ES-I3 (cell line): ENCODE measurements at regions not wholly inside any gene's neighbourhood (a gene's known extent, or its start where the extent isn't known, plus 50 kb on each side); places are given as distances from the start of the nearest gene placed in this dataset.
"Not testable (repeated sequence)": the region's sequence is repeated elsewhere in the genome, so short reads cannot be mapped to it uniquely, and the experiment has no call there.

Experiments
- H3K36me3 ChIP-seq: 2 replicates; pipeline ENCODE4 v1.6.1; 2013; ENCODE audit warnings: mild to moderate bottlenecking, low read length, control low read depth, moderate library complexity; ENCODE audit not compliant: insufficient read depth
- H3K4me1 ChIP-seq: 2 replicates; pipeline ENCODE4 v1.6.1; 2013; ENCODE audit warnings: mild to moderate bottlenecking, control low read depth, low read length; ENCODE audit not compliant: insufficient read depth
- H3K9ac ChIP-seq: 2 replicates; pipeline ENCODE4 v1.6.1; 2013; ENCODE audit warnings: low read depth, mild to moderate bottlenecking, low read length, moderate library complexity
- H3K9me3 ChIP-seq: 2 replicates; pipeline ENCODE4 v1.6.1; 2013; ENCODE audit warnings: mild to moderate bottlenecking, low read length, moderate library complexity; ENCODE audit not compliant: control insufficient read depth, insufficient read depth

- Histone ChIP-seq H3K36me3 (no peaks in the 10 kb centered on the region), H3K4me1 (peaks cover 5% of the 10 kb centered on the region; the same call in 1 of the 2 replicates), H3K9ac (no peak overlapping the region), H3K9me3 (no peaks in the 10 kb centered on the region)
Observed at GRCh38 chr5:91938441-91938840, 555.3 kb upstream of the ARRDC3 start.

GRCh38 chr5:91937121-91937520 is 554.0 kb upstream of the ARRDC3 start:
- Histone ChIP-seq H3K4me1 (peaks cover 5% of the 10 kb centered on the region; the same call in 1 of the 2 replicates), H3K9me3 (no peaks in the 10 kb centered on the region), H3K9ac (no peak overlapping the region), H3K36me3 (no peaks in the 10 kb centered on the region)

GRCh38 chr5:91929522-91929817 is 546.4 kb upstream of the ARRDC3 start:
- H3K9me3 ChIP-seq = no peaks in the 10 kb centered on the region
- peaks cover 9% of the 10 kb centered on the region; the same call in 1 of the 2 replicates for H3K4me1 ChIP-seq
- H3K36me3 ChIP-seq = no peaks in the 10 kb centered on the region
- H3K9ac ChIP-seq = no peak overlapping the region

- peaks cover 9% of the 10 kb centered on the region; the same call in 1 of the 2 replicates for H3K4me1 ChIP-seq
- H3K36me3 ChIP-seq = no peaks in the 10 kb centered on the region
- no peak overlapping the region for H3K9ac ChIP-seq
- no peaks in the 10 kb centered on the region for H3K9me3 ChIP-seq
Observed at GRCh38 chr5:91928754-91929521, 545.8 kb upstream of the ARRDC3 start.

- Histone ChIP-seq H3K4me1 (peaks cover 9% of the 10 kb centered on the region; the same call in 1 of the 2 replicates), H3K9ac (no peak overlapping the region), H3K9me3 (no peaks in the 10 kb centered on the region), H3K36me3 (no peaks in the 10 kb centered on the region)
Observed at GRCh38 chr5:91927439-91927838, 544.3 kb upstream of the ARRDC3 start.

GRCh38 chr5:91925249-91925648 is 542.1 kb upstream of the ARRDC3 start:
- peaks cover 9% of the 10 kb centered on the region; the same call in 1 of the 2 replicates for H3K4me1 ChIP-seq
- H3K36me3 ChIP-seq = no peaks in the 10 kb centered on the region
- H3K9ac ChIP-seq = no peak overlapping the region
- H3K9me3 ChIP-seq = no peaks in the 10 kb centered on the region

- H3K4me1 ChIP-seq, H3K36me3 ChIP-seq, H3K9ac ChIP-seq, H3K9me3 ChIP-seq: not testable (repeated sequence)
Observed at GRCh38 chr5:91917037-91917814, 534.1 kb upstream of the ARRDC3 start.

GRCh38 chr5:91910655-91911054 is 527.5 kb upstream of the ARRDC3 start:
- Histone ChIP-seq H3K36me3 (no peaks in the 10 kb centered on the region), H3K4me1 (no peaks in the 10 kb centered on the region), H3K9me3 (no peaks in the 10 kb centered on the region), H3K9ac (no peak overlapping the region)

- no peaks in the 10 kb centered on the region for H3K9me3 ChIP-seq
Observed at GRCh38 chr5:91910247-91910646, 527.1 kb upstream of the ARRDC3 start.

GRCh38 chr5:91906494-91906893 is 523.4 kb upstream of the ARRDC3 start:
- no peaks in the 10 kb centered on the region for H3K9me3 ChIP-seq
- no peaks in the 10 kb centered on the region for H3K36me3 ChIP-seq
- no peak overlapping the region for H3K9ac ChIP-seq
- no peaks in the 10 kb centered on the region for H3K4me1 ChIP-seq

More at GRCh38 chr5:91910247-91910646, 527.1 kb upstream of the ARRDC3 start:
- Histone ChIP-seq H3K9ac (no peak overlapping the region), H3K4me1 (no peaks in the 10 kb centered on the region), H3K36me3 (no peaks in the 10 kb centered on the region)

GRCh38 chr5:91906027-91906426 is 522.9 kb upstream of the ARRDC3 start:
- Histone ChIP-seq H3K9me3 (no peaks in the 10 kb centered on the region), H3K4me1 (no peaks in the 10 kb centered on the region), H3K9ac (no peak overlapping the region), H3K36me3 (no peaks in the 10 kb centered on the region)

GRCh38 chr5:91898898-91899297 is 515.8 kb upstream of the ARRDC3 start:
- no peaks in the 10 kb centered on the region for H3K9me3 ChIP-seq
- H3K9ac ChIP-seq = no peak overlapping the region
- no peaks in the 10 kb centered on the region for H3K4me1 ChIP-seq
- no peaks in the 10 kb centered on the region for H3K36me3 ChIP-seq

- H3K4me1 ChIP-seq = no peaks in the 10 kb centered on the region
- no peak overlapping the region for H3K9ac ChIP-seq
- no peaks in the 10 kb centered on the region for H3K9me3 ChIP-seq
- H3K36me3 ChIP-seq = no peaks in the 10 kb centered on the region
Observed at GRCh38 chr5:91898019-91898418, 514.9 kb upstream of the ARRDC3 start.

GRCh38 chr5:91888810-91889209 is 505.7 kb upstream of the ARRDC3 start:
- Histone ChIP-seq H3K4me1 (no peaks in the 10 kb centered on the region), H3K36me3 (no peaks in the 10 kb centered on the region), H3K9ac (no peak overlapping the region), H3K9me3 (no peaks in the 10 kb centered on the region)
